ENCODE measurements at regions not wholly inside any gene's neighbourhood (a gene's known extent, or its start where the extent isn't known, plus 50 kb on each side); places are given as distances from the start of the nearest gene placed in this dataset.

- Histone ChIP-seq H3K36me3 (ENCODE audit: control insufficient read depth, insufficient read depth, low read length) (no peaks in the 10 kb centered on the region), H3K4me1 (ENCODE audit: control insufficient read depth, insufficient read depth, low read length) (peaks cover 7% of the 10 kb centered on the region), H3K9me3 (ENCODE audit: control insufficient read depth, insufficient read depth, low read length) (no peaks in the 10 kb centered on the region), H3K27ac (ENCODE audit: low read depth, low read length) (no peak overlapping the region), H3K4me3 (ENCODE audit: low read depth, low read length) (no peak overlapping the region), H3K27me3 (ENCODE audit: control insufficient read depth, insufficient read depth, low read length) (no peaks in the 10 kb centered on the region)
- WGBS (ENCODE audit: insufficient coverage): 86% methylated on average over 7 of the region's 10 CpGs
- no peak for DNase-seq (ENCODE audit: low read depth in 4 of 6, low spot score in 6 of 6)
Measured at GRCh38 chr14:99062216-99062615, 209.8 kb downstream of the BCL11B start.

- Histone ChIP-seq H3K4me1 (ENCODE audit: control insufficient read depth, insufficient read depth, low read length) (peaks cover 7% of the 10 kb centered on the region), H3K27me3 (ENCODE audit: control insufficient read depth, insufficient read depth, low read length) (no peaks in the 10 kb centered on the region), H3K9me3 (ENCODE audit: control insufficient read depth, insufficient read depth, low read length) (no peaks in the 10 kb centered on the region), H3K4me3 (ENCODE audit: low read depth, low read length) (no peak overlapping the region), H3K27ac (ENCODE audit: low read depth, low read length) (no peak overlapping the region), H3K36me3 (ENCODE audit: control insufficient read depth, insufficient read depth, low read length) (no peaks in the 10 kb centered on the region)
- WGBS (ENCODE audit: insufficient coverage): 90% methylated on average over 7 of the region's 18 CpGs
- DNase-seq (ENCODE audit: low read depth in 4 of 6, low spot score in 6 of 6): no peak
Measured at GRCh38 chr14:99062772-99063418, 209.1 kb downstream of the BCL11B start.

DNA sequence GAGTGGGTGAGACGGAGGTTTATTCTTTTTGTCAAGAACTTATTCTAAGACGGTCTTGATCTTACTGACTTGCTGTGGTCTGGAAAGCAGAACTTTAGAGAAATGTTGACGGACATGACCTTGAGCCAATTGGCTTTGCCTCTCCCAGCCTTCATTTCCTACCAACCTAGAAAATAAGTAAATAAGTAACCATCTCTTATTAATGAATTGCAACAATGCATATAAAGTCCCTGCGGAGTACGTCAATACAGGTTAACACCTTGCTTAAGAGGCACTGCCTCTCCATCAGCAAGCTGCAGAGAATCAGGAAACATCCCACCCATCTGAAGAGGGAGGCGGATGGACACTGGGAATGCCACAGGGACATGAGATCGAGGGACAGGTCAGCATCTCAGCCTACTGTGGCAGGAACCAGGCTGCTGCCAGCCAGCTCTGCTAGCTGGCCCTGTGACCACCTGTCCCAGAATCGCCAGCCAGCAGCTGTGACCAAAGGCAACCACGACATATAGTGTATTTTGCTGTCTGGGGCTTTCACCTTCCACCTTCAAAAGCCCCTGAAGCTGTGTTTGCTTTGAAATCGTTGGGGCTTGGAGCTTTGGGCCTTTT is 208.3 kb downstream of the BCL11B start:
- 82% methylated on average over 3 of the region's 10 CpGs for WGBS (ENCODE audit: insufficient coverage)
- Histone ChIP-seq H3K4me3 (ENCODE audit: low read depth, low read length) (no peak overlapping the region), H3K36me3 (ENCODE audit: control insufficient read depth, insufficient read depth, low read length) (no peaks in the 10 kb centered on the region), H3K9me3 (ENCODE audit: control insufficient read depth, insufficient read depth, low read length) (no peaks in the 10 kb centered on the region), H3K27me3 (ENCODE audit: control insufficient read depth, insufficient read depth, low read length) (no peaks in the 10 kb centered on the region), H3K4me1 (ENCODE audit: control insufficient read depth, insufficient read depth, low read length) (peaks cover 7% of the 10 kb centered on the region), H3K27ac (ENCODE audit: low read depth, low read length) (no peak overlapping the region)
- DNase-seq (ENCODE audit: low read depth in 4 of 6, low spot score in 6 of 6): no peak

DNA sequence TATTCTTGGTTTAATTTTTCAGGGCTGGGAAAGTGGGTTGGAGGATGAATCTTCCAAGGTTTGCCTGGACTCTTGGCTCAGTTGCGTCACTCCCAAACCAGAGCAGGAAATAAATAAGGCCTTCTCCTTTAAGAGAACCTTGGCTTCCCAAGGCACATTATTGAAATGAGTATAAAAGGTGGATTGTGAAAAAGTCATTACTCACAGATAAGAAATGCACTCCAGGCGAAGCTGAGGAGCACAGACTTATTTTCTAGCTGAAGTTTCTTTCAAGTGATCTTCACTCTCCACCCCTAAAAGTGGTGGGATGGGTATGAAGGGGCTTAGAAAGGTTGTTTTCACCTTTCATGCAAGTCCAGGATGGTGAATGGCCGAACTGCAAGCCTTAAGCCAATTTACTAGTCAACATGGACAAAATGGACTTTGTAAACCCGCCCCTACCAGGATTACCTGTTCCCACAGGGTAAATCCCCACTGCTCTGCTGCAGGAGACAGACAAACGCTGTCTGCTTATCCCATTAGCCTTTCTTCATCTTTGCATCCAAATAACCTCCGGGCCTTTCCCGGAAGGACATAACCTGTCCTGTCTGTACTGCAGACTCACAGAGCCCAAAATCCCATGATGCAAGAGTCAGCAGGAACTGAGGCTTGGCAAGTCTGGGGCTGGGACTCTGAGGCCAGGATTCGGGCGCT is 207.6 kb downstream of the BCL11B start:
- DNase-seq (ENCODE audit: low read depth in 4 of 6, low spot score in 6 of 6): no peak
- Histone ChIP-seq H3K4me3 (ENCODE audit: low read depth, low read length) (no peak overlapping the region), H3K4me1 (ENCODE audit: control insufficient read depth, insufficient read depth, low read length) (peaks cover 7% of the 10 kb centered on the region), H3K27ac (ENCODE audit: low read depth, low read length) (no peak overlapping the region), H3K9me3 (ENCODE audit: control insufficient read depth, insufficient read depth, low read length) (no peaks in the 10 kb centered on the region), H3K27me3 (ENCODE audit: control insufficient read depth, insufficient read depth, low read length) (no peaks in the 10 kb centered on the region), H3K36me3 (ENCODE audit: control insufficient read depth, insufficient read depth, low read length) (no peaks in the 10 kb centered on the region)
- 84% methylated on average over 7 of the region's 9 CpGs for WGBS (ENCODE audit: insufficient coverage)

GRCh38 chr14:99065551-99065950 is 206.4 kb downstream of the BCL11B start:
- Histone ChIP-seq H3K4me3 (ENCODE audit: low read depth, low read length) (no peak overlapping the region), H3K4me1 (ENCODE audit: control insufficient read depth, insufficient read depth, low read length) (peaks cover 7% of the 10 kb centered on the region), H3K27ac (ENCODE audit: low read depth, low read length) (no peak overlapping the region), H3K9me3 (ENCODE audit: control insufficient read depth, insufficient read depth, low read length) (no peaks in the 10 kb centered on the region), H3K36me3 (ENCODE audit: control insufficient read depth, insufficient read depth, low read length) (no peaks in the 10 kb centered on the region), H3K27me3 (ENCODE audit: control insufficient read depth, insufficient read depth, low read length) (no peaks in the 10 kb centered on the region)
- 93% methylated on average over 2 of the region's 3 CpGs for whole genome bisulfite sequencing (ENCODE audit: insufficient coverage)
- no peak for DNase-seq (ENCODE audit: low read depth in 4 of 6, low spot score in 6 of 6)

- H3K27ac ChIP-seq (ENCODE audit: low read depth, low read length): no peak overlapping the region
Measured at GRCh38 chr14:99066378-99066777, 205.6 kb downstream of the BCL11B start.

DNA sequence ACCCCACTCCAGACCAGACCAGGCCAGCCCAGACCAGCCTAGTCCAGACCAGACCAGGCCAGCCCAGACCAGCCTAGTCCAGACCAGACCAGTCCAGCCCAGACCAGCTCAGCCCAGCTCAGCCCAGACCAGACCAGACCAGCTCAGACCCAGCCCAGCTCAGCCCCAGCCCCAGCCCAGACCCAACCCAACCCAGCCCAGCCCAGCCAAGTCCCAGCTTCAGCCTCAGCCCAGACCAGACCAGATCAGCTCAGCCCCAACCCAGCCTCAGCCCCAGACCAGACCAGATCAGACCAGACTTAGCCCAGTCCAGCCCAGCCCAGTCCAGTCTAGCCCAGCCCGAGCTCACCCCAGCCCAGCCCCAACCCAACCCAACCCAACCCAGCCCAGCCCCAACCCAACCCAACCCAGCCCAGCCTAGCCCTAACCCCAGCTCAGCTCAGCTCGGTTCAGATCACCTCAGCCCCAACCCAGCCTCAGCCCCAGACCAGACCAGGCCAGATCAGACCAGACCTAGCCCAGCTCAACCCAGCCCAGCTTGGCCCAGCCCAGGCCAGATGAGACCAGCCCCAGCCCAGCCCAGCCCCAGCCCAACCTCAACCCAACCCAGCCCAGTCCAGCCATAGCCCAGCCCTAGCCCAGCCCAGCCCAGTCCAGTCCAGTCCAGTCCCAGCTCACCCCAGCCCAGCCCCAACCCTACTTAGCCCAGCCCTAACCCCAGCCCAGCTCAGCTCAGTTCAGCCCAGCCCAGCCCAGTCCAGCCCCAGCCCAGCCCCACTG is 204.7 kb downstream of the BCL11B start:
- Histone ChIP-seq H3K4me3 (ENCODE audit: low read depth, low read length) (no peak overlapping the region), H3K27ac (ENCODE audit: low read depth, low read length) (no peak overlapping the region), H3K9me3 (ENCODE audit: control insufficient read depth, insufficient read depth, low read length) (peaks cover 2% of the 10 kb centered on the region), H3K4me1 (ENCODE audit: control insufficient read depth, insufficient read depth, low read length) (peaks cover 7% of the 10 kb centered on the region), H3K36me3 (ENCODE audit: control insufficient read depth, insufficient read depth, low read length) (no peaks in the 10 kb centered on the region), H3K27me3 (ENCODE audit: control insufficient read depth, insufficient read depth, low read length) (no peaks in the 10 kb centered on the region)
- WGBS (ENCODE audit: insufficient coverage): 100% methylated on average over 1 of the region's 2 CpGs
- DNase-seq (ENCODE audit: low read depth in 4 of 6, low spot score in 6 of 6): no peak

More at GRCh38 chr14:99066378-99066777, 205.6 kb downstream of the BCL11B start:
- H3K36me3 ChIP-seq (ENCODE audit: control insufficient read depth, insufficient read depth, low read length): no peaks in the 10 kb centered on the region
- DNase-seq (ENCODE audit: low read depth in 4 of 6, low spot score in 6 of 6): no peak
- no peaks in the 10 kb centered on the region for H3K27me3 ChIP-seq (ENCODE audit: control insufficient read depth, insufficient read depth, low read length)
- H3K4me3 ChIP-seq (ENCODE audit: low read depth, low read length): no peak overlapping the region
- H3K9me3 ChIP-seq (ENCODE audit: control insufficient read depth, insufficient read depth, low read length): peaks cover 2% of the 10 kb centered on the region
- 59% methylated on average over 23 of the region's 23 CpGs for WGBS (ENCODE audit: insufficient coverage)
- H3K4me1 ChIP-seq (ENCODE audit: control insufficient read depth, insufficient read depth, low read length): peaks cover 7% of the 10 kb centered on the region

- Histone ChIP-seq H3K4me1 (ENCODE audit: control insufficient read depth, insufficient read depth, low read length) (peaks cover 7% of the 10 kb centered on the region), H3K27me3 (ENCODE audit: control insufficient read depth, insufficient read depth, low read length) (no peaks in the 10 kb centered on the region), H3K27ac (ENCODE audit: low read depth, low read length) (no peak overlapping the region), H3K9me3 (ENCODE audit: control insufficient read depth, insufficient read depth, low read length) (peaks cover 2% of the 10 kb centered on the region), H3K4me3 (ENCODE audit: low read depth, low read length) (no peak overlapping the region), H3K36me3 (ENCODE audit: control insufficient read depth, insufficient read depth, low read length) (no peaks in the 10 kb centered on the region)
- 96% methylated on average over 5 of the region's 5 CpGs for WGBS (ENCODE audit: insufficient coverage)
- no peak for DNase-seq (ENCODE audit: low read depth in 4 of 6, low spot score in 6 of 6)
Measured at GRCh38 chr14:99067927-99068326, 204.1 kb downstream of the BCL11B start.

DNA sequence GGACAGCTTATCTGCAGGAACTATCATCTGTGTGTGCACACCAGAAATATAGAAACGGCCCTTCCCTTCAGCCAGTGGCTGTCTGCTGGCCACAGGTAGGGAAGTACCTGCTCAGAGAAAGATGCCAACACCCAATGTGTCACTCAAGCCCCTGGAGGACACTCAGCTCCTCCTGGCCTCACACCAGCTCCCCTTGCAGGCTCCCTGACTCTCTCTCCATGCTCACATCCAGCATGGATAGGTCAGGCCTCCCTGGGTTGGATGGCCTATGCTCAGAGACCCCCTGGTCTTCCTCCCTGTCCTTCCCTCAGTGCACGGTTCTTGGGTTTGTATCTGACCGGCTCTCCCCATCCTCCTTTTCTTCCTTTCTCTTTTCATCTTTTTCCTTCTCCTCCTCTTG is 202.1 kb downstream of the BCL11B start:
- H3K36me3 ChIP-seq (ENCODE audit: control insufficient read depth, insufficient read depth, low read length): no peaks in the 10 kb centered on the region
- H3K9me3 ChIP-seq (ENCODE audit: control insufficient read depth, insufficient read depth, low read length): peaks cover 2% of the 10 kb centered on the region
- no peak for DNase-seq (ENCODE audit: low read depth in 4 of 6, low spot score in 6 of 6)
- WGBS (ENCODE audit: insufficient coverage): 93% methylated on average over 3 of the region's 3 CpGs
- peaks cover 7% of the 10 kb centered on the region for H3K4me1 ChIP-seq (ENCODE audit: control insufficient read depth, insufficient read depth, low read length)
- no peak overlapping the region for H3K4me3 ChIP-seq (ENCODE audit: low read depth, low read length)
- no peaks in the 10 kb centered on the region for H3K27me3 ChIP-seq (ENCODE audit: control insufficient read depth, insufficient read depth, low read length)
- H3K27ac ChIP-seq (ENCODE audit: low read depth, low read length): no peak overlapping the region

All from spinal cord (tissue), 9 donors.